ENCODE measurements at regions not wholly inside any gene's neighbourhood (a gene's known extent, or its start where the extent isn't known, plus 50 kb on each side); places are given as distances from the start of the nearest gene placed in this dataset.

- DNase-seq (ENCODE audit: low read depth in 2 of 2), result no peak
These were observed 693.9 kb downstream of the MED13L start for GRCh38 chr12:115583591-115583990.

GRCh38 chr12:115577401-115577800, 700.1 kb downstream of the MED13L start:
- DNase-seq (ENCODE audit: low read depth in 2 of 2), result no peak

GRCh38 chr12:115574826-115575225, 702.7 kb downstream of the MED13L start:
- DNase-seq (ENCODE audit: low read depth in 2 of 2), result no peak

- peak in 1 of 2 experiments; percentile 1 for DNase-seq (ENCODE audit: low read depth in 2 of 2)
These were observed 705.1 kb downstream of the MED13L start for GRCh38 chr12:115572440-115572839.

GRCh38 chr12:115571446-115571845, 706.0 kb downstream of the MED13L start:
- no peak for DNase-seq (ENCODE audit: low read depth in 2 of 2)

GRCh38 chr12:115571027-115571426, 706.5 kb downstream of the MED13L start:
- DNase-seq (ENCODE audit: low read depth in 2 of 2), result no peak

- no peak for DNase-seq (ENCODE audit: low read depth in 2 of 2)
These were observed 707.3 kb downstream of the MED13L start for GRCh38 chr12:115570069-115570777.

- DNase-seq (ENCODE audit: low read depth in 2 of 2), result no peak
These were observed 708.0 kb downstream of the MED13L start for GRCh38 chr12:115569345-115570068.

- no peak for DNase-seq (ENCODE audit: low read depth in 2 of 2)
These were observed 719.2 kb downstream of the MED13L start for GRCh38 chr12:115558281-115558680.

- DNase-seq (ENCODE audit: low read depth in 2 of 2), result no peak
These were observed 723.9 kb downstream of the MED13L start for GRCh38 chr12:115553622-115554021.

GRCh38 chr12:115543269-115543668, 734.2 kb downstream of the MED13L start:
- DNase-seq (ENCODE audit: low read depth in 2 of 2), result no peak

- DNase-seq (ENCODE audit: low read depth in 2 of 2), result no peak
These were observed 734.8 kb downstream of the MED13L start for GRCh38 chr12:115542656-115543055.

- DNase-seq (ENCODE audit: low read depth in 2 of 2), result no peak
These were observed 735.5 kb downstream of the MED13L start for GRCh38 chr12:115541891-115542421.

GRCh38 chr12:115528466-115528865, 749.0 kb downstream of the MED13L start:
- DNase-seq (ENCODE audit: low read depth in 2 of 2), result no peak

- no peak for DNase-seq (ENCODE audit: low read depth in 2 of 2)
These were observed 755.6 kb downstream of the MED13L start for GRCh38 chr12:115521771-115522409.

- DNase-seq (ENCODE audit: low read depth in 2 of 2), result no peak
These were observed 757.6 kb downstream of the MED13L start for GRCh38 chr12:115519887-115520286.

GRCh38 chr12:115519359-115519758, 758.1 kb downstream of the MED13L start:
- DNase-seq (ENCODE audit: low read depth in 2 of 2), result no peak

- no peak for DNase-seq (ENCODE audit: low read depth in 2 of 2)
These were observed 759.6 kb downstream of the MED13L start for GRCh38 chr12:115517913-115518312.

- DNase-seq (ENCODE audit: low read depth in 2 of 2), result no peak
These were observed 765.3 kb downstream of the MED13L start for GRCh38 chr12:115511986-115512711.

- no peak for DNase-seq (ENCODE audit: low read depth in 2 of 2)
These were observed 766.2 kb downstream of the MED13L start for GRCh38 chr12:115511305-115511704.

- no peak for DNase-seq (ENCODE audit: low read depth in 2 of 2)
These were observed 768.5 kb downstream of the MED13L start for GRCh38 chr12:115508990-115509389.
